Natural killer cell (primary cell): ENCODE measurements at regions not wholly inside any gene's neighbourhood (a gene's known extent, or its start where the extent isn't known, plus 50 kb on each side); places are given as distances from the start of the nearest gene placed in this dataset.

Experiments
- ATAC-seq, 3 donors: fragments of 150-1000 bp in 2 of 3; fragments of 200-7000 bp in 1 of 3; cut with Tn5 transposase; 1 replicate in 1 of 3; 2 replicates in 2 of 3; pipeline ENCODE4 v1.10.0; 2021; ENCODE audit warnings: mild to moderate bottlenecking in 2 of 3, moderate library complexity in 2 of 3
- DNase-seq, 2 donors: peaks; one replicate each; pipeline versions ENCODE4 v3.0.0 to v3.0.0-alpha.2; 2013 to 2021; ENCODE audit warnings: mixed read lengths in 1 of 2
- H3K27ac ChIP-seq: one replicate; pipeline ENCODE4 v1.5.1; 2013; ENCODE audit warnings: mild to moderate bottlenecking, low read length
- H3K27me3 ChIP-seq: one replicate; pipeline ENCODE4 v1.6.1; 2013; ENCODE audit warnings: low read length; ENCODE audit not compliant: control insufficient read depth, insufficient read depth
- H3K36me3 ChIP-seq: one replicate; pipeline ENCODE4 v1.6.1; 2013; ENCODE audit warnings: low read length; ENCODE audit not compliant: control insufficient read depth, insufficient read depth
- H3K4me1 ChIP-seq: one replicate; pipeline ENCODE4 v1.6.1; 2013; ENCODE audit warnings: low read length; ENCODE audit not compliant: control insufficient read depth, insufficient read depth
- H3K4me3 ChIP-seq: one replicate; pipeline ENCODE4 v1.5.1; 2013; ENCODE audit warnings: low read length
- H3K9me3 ChIP-seq: one replicate; pipeline ENCODE4 v1.6.1; 2013; ENCODE audit warnings: low read length; ENCODE audit not compliant: control insufficient read depth, insufficient read depth
- H3K27ac Mint-ChIP-seq, 2 donors: one replicate each; pipeline ENCODE4 v1.8.0; 2022; ENCODE audit warnings: mild to moderate bottlenecking in 2 of 2, mixed read lengths in 2 of 2, moderate library complexity in 1 of 2
- H3K27me3 Mint-ChIP-seq, 2 donors: one replicate each; pipeline ENCODE4 v1.8.0; 2022; ENCODE audit warnings: low read depth in 2 of 2, mixed read lengths in 2 of 2
- H3K36me3 Mint-ChIP-seq: one replicate; pipeline ENCODE4 v1.8.0; 2022; ENCODE audit warnings: mixed read lengths
- H3K4me1 Mint-ChIP-seq, 2 donors: one replicate each; pipeline ENCODE4 v1.8.0; 2022; ENCODE audit warnings: mixed read lengths in 2 of 2
- H3K4me3 Mint-ChIP-seq: one replicate; pipeline ENCODE4 v1.8.0; 2022; ENCODE audit warnings: mild to moderate bottlenecking, moderate library complexity, mixed read lengths
- H3K9me3 Mint-ChIP-seq, 2 donors: one replicate each; pipeline ENCODE4 v1.8.0; 2022; ENCODE audit warnings: mixed read lengths in 2 of 2
- CTCF ChIP-seq: fragments of 200-600 bp; IDR thresholded peaks from one replicate; pipeline ENCODE4 v1.8.0; 2022; ENCODE audit warnings: antibody characterized with exemption
- WGBS: methylation state at CpG from one replicate; pipeline ENCODE4 v1.1.7; 2013; ENCODE audit warnings: missing lambda C conversion rate; ENCODE audit not compliant: insufficient coverage; 5-methylcytosine and 5-hydroxymethylcytosine counted together
- intact Hi-C: fragments of 100-400 bp; cut with micrococcal nuclease; formaldehyde crosslinking; loops from one replicate; pipeline ENCODE4 v1.14.2; 2022

DNA sequence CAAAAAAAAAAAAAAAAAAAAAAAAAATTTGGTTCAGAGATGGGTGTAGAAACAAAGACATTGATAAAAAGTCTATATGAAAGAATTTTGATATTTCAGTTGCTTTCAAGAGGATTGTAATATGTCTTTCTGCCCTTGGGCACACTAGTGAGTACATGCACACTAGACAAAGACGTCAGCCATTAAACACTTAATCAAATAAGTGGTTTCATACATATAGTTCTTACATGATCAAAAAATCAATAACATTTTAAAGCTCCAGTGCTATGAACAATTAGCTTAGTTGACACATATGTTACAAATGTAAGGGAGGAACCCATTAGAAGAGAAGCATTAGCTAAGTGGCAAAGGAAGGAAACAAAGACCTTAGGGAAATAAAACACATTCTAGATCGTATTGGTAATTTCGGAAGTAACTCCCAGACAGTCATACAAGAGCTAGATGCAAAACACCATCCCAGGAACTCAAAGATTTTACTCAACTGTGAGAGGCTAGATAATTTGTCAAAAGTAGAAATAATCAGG, 84.5 kb upstream of the MAN2A1 start:
- DNase-seq = no peak
- Histone ChIP-seq H3K27me3 (no peaks in the 10 kb centered on the region), H3K27ac (no peak overlapping the region), H3K4me3 (no peak overlapping the region), H3K9me3 (no peaks in the 10 kb centered on the region), H3K36me3 (no peaks in the 10 kb centered on the region), H3K4me1 (no peaks in the 10 kb centered on the region)
- intact Hi-C loops = no loop called here
- Mint-ChIP-seq H3K9me3 (no peaks in the 10 kb centered on the region), H3K4me3 (no peak overlapping the region), H3K36me3 (no peaks in the 10 kb centered on the region), H3K27ac (no peak overlapping the region), H3K27me3 (peaks cover 5 to 10% of the 10 kb centered on the region in 2 donors), H3K4me1 (no peaks in the 10 kb centered on the region)
- ATAC-seq = no peak
- WGBS = 100% methylated on average over 2 of the region's 3 CpGs
- no peak for TF ChIP-seq CTCF

DNA sequence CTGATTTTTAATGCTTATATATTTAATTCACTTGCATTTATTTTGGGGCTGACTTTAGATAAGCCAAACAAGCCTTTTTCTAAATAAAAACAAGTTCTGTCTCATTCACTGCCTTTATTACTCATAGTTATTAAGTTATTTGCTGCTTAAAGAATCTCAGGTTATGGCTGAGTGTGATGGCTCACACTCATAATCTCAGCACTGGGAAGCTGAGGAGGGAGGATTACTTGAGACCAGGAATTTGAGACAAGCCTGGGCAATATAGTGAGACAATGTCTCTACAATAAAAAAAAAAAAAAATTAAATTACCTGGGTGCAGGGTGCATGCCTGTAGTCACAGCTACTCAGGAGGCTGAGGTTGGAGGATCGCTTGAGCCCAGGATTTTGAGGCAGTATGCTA, 85.0 kb upstream of the MAN2A1 start:
- Histone ChIP-seq H3K27ac (no peak overlapping the region), H3K4me3 (no peak overlapping the region), H3K27me3 (no peaks in the 10 kb centered on the region), H3K36me3 (no peaks in the 10 kb centered on the region), H3K4me1 (no peaks in the 10 kb centered on the region), H3K9me3 (no peaks in the 10 kb centered on the region)
- Mint-ChIP-seq H3K27me3 (peaks cover 5 to 10% of the 10 kb centered on the region in 2 donors), H3K4me3 (no peak overlapping the region), H3K27ac (no peak overlapping the region), H3K9me3 (no peaks in the 10 kb centered on the region), H3K4me1 (no peaks in the 10 kb centered on the region), H3K36me3 (no peaks in the 10 kb centered on the region)
- ATAC-seq = no peak
- DNase-seq = no peak
- WGBS = no CpG with 5 or more reads among the region's 1 CpG
- intact Hi-C loops = no loop called here
- no peak for TF ChIP-seq CTCF

- H3K27ac ChIP-seq = no peak overlapping the region
- H3K4me1 Mint-ChIP-seq = no peaks in the 10 kb centered on the region
- H3K27me3 Mint-ChIP-seq = peaks cover 5 to 10% of the 10 kb centered on the region in 2 donors
- no peaks in the 10 kb centered on the region for H3K9me3 Mint-ChIP-seq
- ATAC-seq (no peak), DNase-seq (no peak)
- H3K4me1 ChIP-seq = no peaks in the 10 kb centered on the region
- no peaks in the 10 kb centered on the region for H3K36me3 ChIP-seq
- WGBS = 83% methylated on average over 1 of the region's 3 CpGs
- intact Hi-C loops = no loop called here
- TF ChIP-seq CTCF = no peak
- no peak overlapping the region for H3K4me3 Mint-ChIP-seq
- H3K4me3 ChIP-seq = no peak overlapping the region
- no peak overlapping the region for H3K27ac Mint-ChIP-seq
- H3K9me3 ChIP-seq = no peaks in the 10 kb centered on the region
- H3K36me3 Mint-ChIP-seq = no peaks in the 10 kb centered on the region
- H3K27me3 ChIP-seq = no peaks in the 10 kb centered on the region
Measured at GRCh38 chr5:109601736-109602135, 88.0 kb upstream of the MAN2A1 start.

DNA sequence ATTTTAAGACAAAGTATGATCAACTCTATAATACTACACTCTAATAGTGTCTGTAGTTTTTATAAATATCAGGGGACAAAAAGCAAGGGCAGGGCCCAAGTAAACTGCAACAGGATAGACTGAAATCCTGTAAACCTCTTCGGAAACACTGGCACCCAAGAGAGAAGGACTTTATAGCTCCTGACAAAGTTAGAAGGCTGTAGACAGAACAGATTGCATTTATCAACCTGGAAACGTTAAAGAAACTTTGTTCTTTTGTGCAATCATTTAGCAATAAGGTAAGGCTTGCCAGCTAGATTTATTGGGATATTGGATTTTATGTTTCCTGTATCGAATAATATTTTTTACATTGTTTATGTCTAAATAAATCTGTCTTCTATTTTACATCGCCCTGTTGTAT, 91.8 kb upstream of the MAN2A1 start:
- Histone ChIP-seq H3K4me3 (no peak overlapping the region), H3K27me3 (no peaks in the 10 kb centered on the region), H3K27ac (no peak overlapping the region), H3K9me3 (no peaks in the 10 kb centered on the region), H3K4me1 (no peaks in the 10 kb centered on the region), H3K36me3 (no peaks in the 10 kb centered on the region)
- intact Hi-C loops = no loop called here
- 82% methylated on average over 3 of the region's 4 CpGs for WGBS
- ATAC-seq (no peak), DNase-seq (no peak)
- Mint-ChIP-seq H3K27ac (no peak overlapping the region), H3K4me3 (no peak overlapping the region), H3K27me3 (no peaks in the 10 kb centered on the region), H3K4me1 (no peaks in the 10 kb centered on the region), H3K9me3 (no peaks in the 10 kb centered on the region), H3K36me3 (no peaks in the 10 kb centered on the region)
- TF ChIP-seq CTCF = no peak
